B cell (primary cell): ENCODE measurements at regions not wholly inside any gene's neighbourhood (a gene's known extent, or its start where the extent isn't known, plus 50 kb on each side); places are given as distances from the start of the nearest gene placed in this dataset.
"Not testable (repeated sequence)": the region's sequence is repeated elsewhere in the genome, so short reads cannot be mapped to it uniquely, and the experiment has no call there.

Experiments used
- ATAC-seq: fragments of 200-7000 bp; cut with Tn5 transposase; one replicate; pipeline ENCODE4 v1.10.0; 2021; ENCODE audit warnings: low read depth, mild to moderate bottlenecking, moderate number of reproducible peaks, moderate library complexity
- CTCF ChIA-PET: fragments of 350-600 bp; sonication (Branson Sonifier 250); formaldehyde crosslinking; loops from one replicate; lab custom pipeline; 2021; ENCODE audit warnings: antibody characterized with exemption, inconsistent platforms; lab: Charles Lee
- POLR2A ChIA-PET: fragments of 350-600 bp; sonication (Branson Sonifier 250); formaldehyde crosslinking; loops from one replicate; lab custom pipeline; 2021; ENCODE audit warnings: antibody characterized with exemption; lab: Charles Lee
- DNase-seq: peaks from one replicate; pipeline ENCODE4 v3.0.0; 2013
- H2AFZ ChIP-seq: 2 replicates; pipeline ENCODE4 v1.6.1; 2012; ENCODE audit warnings: mild to moderate bottlenecking, low read depth, low read length; ENCODE audit not compliant: insufficient read depth, poor library complexity, severe bottlenecking
- H3K27ac ChIP-seq, 2 donors: 1 replicate in 1 of 2; 2 replicates in 1 of 2; pipeline ENCODE4 v1.5.1; 2012 to 2013; ENCODE audit warnings: low read length in 2 of 2, mild to moderate bottlenecking in 2 of 2, moderate library complexity in 1 of 2
- H3K27me3 ChIP-seq, 4 experiments: fragments of 200-600 bp in 1 of 4; sonication (generic) in 1 of 4; replicated peaks in 1 of 4; 1 replicate in 2 of 4; 2 replicates in 2 of 4; pipeline versions ENCODE4 v1.6.1 to v1.7.0; 2013 to 2016; ENCODE audit warnings: low read length in 3 of 4, mild to moderate bottlenecking in 2 of 4, mixed read lengths in 1 of 4, moderate library complexity in 1 of 4; ENCODE audit not compliant: insufficient read depth in 4 of 4, control insufficient read depth in 3 of 4; ENCODE audit errors: control extremely low read depth in 1 of 4
- H3K36me3 ChIP-seq, 2 experiments: replicated peaks in 1 of 2; 1 replicate in 1 of 2; 2 replicates in 1 of 2; pipeline versions ENCODE4 v1.6.1 to v1.7.1; 2013; ENCODE audit warnings: low read length in 1 of 2; ENCODE audit not compliant: insufficient read depth in 2 of 2, control insufficient read depth in 1 of 2; ENCODE audit errors: control extremely low read depth in 1 of 2, extremely low read depth in 1 of 2
- H3K4me1 ChIP-seq, 2 donors: fragments of 200-600 bp in 1 of 2; sonication (generic) in 1 of 2; 1 replicate in 1 of 2; 2 replicates in 1 of 2; pipeline versions ENCODE4 v1.5.1 to v1.6.1; 2013 to 2017; ENCODE audit warnings: low read length in 2 of 2; ENCODE audit not compliant: control insufficient read depth in 2 of 2, insufficient read depth in 2 of 2
- H3K4me2 ChIP-seq: replicated peaks from 2 replicates; pipeline ENCODE3; 2012; ENCODE audit warnings: mild to moderate bottlenecking, low read depth, low read length; ENCODE audit not compliant: poor library complexity, severe bottlenecking
- H3K4me3 ChIP-seq, 5 experiments: fragments of 200-600 bp in 1 of 5; sonication (generic) in 1 of 5; 1 replicate in 3 of 5; 2 replicates in 2 of 5; pipeline versions ENCODE4 v1.5.1 to v1.7.0; 2011 to 2016; ENCODE audit warnings: low read length in 4 of 5, mild to moderate bottlenecking in 4 of 5, low read depth in 2 of 5, control low read depth in 1 of 5, moderate library complexity in 1 of 5; ENCODE audit not compliant: insufficient read depth in 1 of 5; ENCODE audit errors: control extremely low read depth in 1 of 5, extremely low read depth in 1 of 5
- H3K79me2 ChIP-seq: fragments of 200-600 bp; sonication (generic); one replicate; pipeline ENCODE4 v1.6.0; 2016; ENCODE audit warnings: low read length; ENCODE audit not compliant: control insufficient read depth, insufficient read depth
- H3K9ac ChIP-seq: fragments of 200-600 bp; sonication (generic); 2 replicates; pipeline ENCODE4 v1.6.1; 2017; ENCODE audit warnings: mild to moderate bottlenecking, low read length, moderate library complexity
- H3K9me3 ChIP-seq, 3 donors: one replicate each; pipeline versions ENCODE4 v1.6.1 to v1.7.1; 2013; ENCODE audit warnings: low read length in 2 of 3; ENCODE audit not compliant: control insufficient read depth in 2 of 3, insufficient read depth in 1 of 3; ENCODE audit errors: control extremely low read depth in 1 of 3
- H4K20me1 ChIP-seq: 2 replicates; pipeline ENCODE4 v1.6.0; 2012; ENCODE audit warnings: mild to moderate bottlenecking, low read length; ENCODE audit not compliant: insufficient read depth, control insufficient read depth, poor library complexity, severe bottlenecking
- H3K27ac Mint-ChIP-seq: one replicate; pipeline ENCODE4 v1.8.0; 2021; ENCODE audit warnings: mixed read lengths
- H3K27me3 Mint-ChIP-seq: one replicate; pipeline ENCODE4 v1.8.0; 2021; ENCODE audit warnings: mixed read lengths
- H3K4me1 Mint-ChIP-seq: one replicate; pipeline ENCODE4 v1.8.0; 2021; ENCODE audit warnings: mixed read lengths
- H3K4me3 Mint-ChIP-seq: one replicate; pipeline ENCODE4 v1.8.0; 2021; ENCODE audit warnings: mixed read lengths
- H3K9me3 Mint-ChIP-seq: one replicate; pipeline ENCODE4 v1.8.0; 2022; ENCODE audit warnings: mixed read lengths; ENCODE audit not compliant: insufficient read depth
- EZH2 ChIP-seq: IDR thresholded peaks from 2 replicates; pipeline ENCODE4 v1.6.1; 2012; ENCODE audit warnings: borderline replicate concordance, low read depth, mild to moderate bottlenecking, moderate library complexity, low read length; ENCODE audit not compliant: insufficient read depth, poor library complexity, severe bottlenecking
- WGBS: methylation state at CpG from one replicate; pipeline ENCODE4 v1.1.5; 2013; ENCODE audit warnings: missing lambda C conversion rate; ENCODE audit not compliant: insufficient coverage; 5-methylcytosine and 5-hydroxymethylcytosine counted together
- intact Hi-C: fragments of 100-400 bp; cut with micrococcal nuclease; formaldehyde crosslinking; loops from one replicate; pipeline ENCODE4 v1.10.0; 2022
- TF ChIP-seq, protein P1 (sequence below): fragments of 200-600 bp; IDR thresholded peaks from one replicate; pipeline ENCODE4 v1.8.0; 2022; ENCODE audit warnings: antibody characterized with exemption, mild to moderate bottlenecking

DNA sequence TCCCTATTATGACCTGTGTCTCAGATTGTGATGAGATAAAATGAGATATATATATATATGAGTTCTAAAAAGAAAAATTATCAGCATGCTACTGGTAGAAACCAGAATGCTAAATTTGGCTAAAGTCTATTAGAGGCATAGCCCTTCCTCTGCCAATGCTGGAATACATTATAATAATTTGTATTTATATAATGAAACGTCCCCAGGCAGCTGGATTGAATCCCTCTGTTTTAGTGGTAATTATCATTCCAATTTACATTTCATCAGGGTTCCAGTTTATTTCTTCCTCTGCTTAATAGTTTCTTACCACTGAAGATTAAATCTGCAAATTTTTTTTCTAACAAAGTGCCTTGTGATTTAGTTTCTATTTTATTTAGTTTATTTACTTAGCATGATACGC is 71.8 kb upstream of the ABI1 start:
- no peaks in the 10 kb centered on the region for H3K79me2 ChIP-seq
- Mint-ChIP-seq H3K27ac (no peak overlapping the region), H3K4me1 (peaks cover 3% of the 10 kb centered on the region), H3K9me3 (no peaks in the 10 kb centered on the region), H3K4me3 (no peak overlapping the region), H3K27me3 (peaks cover 5% of the 10 kb centered on the region)
- H3K9me3 ChIP-seq: peaks cover 0 to 3% (median 0%) of the 10 kb centered on the region in 3 donors
- no peak overlapping the region for H3K27ac ChIP-seq
- DNase-seq: no peak
- no peak overlapping the region for H3K4me3 ChIP-seq
- ChIA-PET POLR2A (no interaction called here), CTCF (no interaction called here)
- no peak overlapping the region for H3K4me2 ChIP-seq
- H2AFZ ChIP-seq: no peak overlapping the region
- ATAC-seq: no peak
- no peak overlapping the region for H3K9ac ChIP-seq
- H4K20me1 ChIP-seq: no peaks in the 10 kb centered on the region
- intact Hi-C loops: no loop called here
- H3K4me1 ChIP-seq: peaks cover 4 to 7% of the 10 kb centered on the region in 2 donors
- TF ChIP-seq, protein P1, sequence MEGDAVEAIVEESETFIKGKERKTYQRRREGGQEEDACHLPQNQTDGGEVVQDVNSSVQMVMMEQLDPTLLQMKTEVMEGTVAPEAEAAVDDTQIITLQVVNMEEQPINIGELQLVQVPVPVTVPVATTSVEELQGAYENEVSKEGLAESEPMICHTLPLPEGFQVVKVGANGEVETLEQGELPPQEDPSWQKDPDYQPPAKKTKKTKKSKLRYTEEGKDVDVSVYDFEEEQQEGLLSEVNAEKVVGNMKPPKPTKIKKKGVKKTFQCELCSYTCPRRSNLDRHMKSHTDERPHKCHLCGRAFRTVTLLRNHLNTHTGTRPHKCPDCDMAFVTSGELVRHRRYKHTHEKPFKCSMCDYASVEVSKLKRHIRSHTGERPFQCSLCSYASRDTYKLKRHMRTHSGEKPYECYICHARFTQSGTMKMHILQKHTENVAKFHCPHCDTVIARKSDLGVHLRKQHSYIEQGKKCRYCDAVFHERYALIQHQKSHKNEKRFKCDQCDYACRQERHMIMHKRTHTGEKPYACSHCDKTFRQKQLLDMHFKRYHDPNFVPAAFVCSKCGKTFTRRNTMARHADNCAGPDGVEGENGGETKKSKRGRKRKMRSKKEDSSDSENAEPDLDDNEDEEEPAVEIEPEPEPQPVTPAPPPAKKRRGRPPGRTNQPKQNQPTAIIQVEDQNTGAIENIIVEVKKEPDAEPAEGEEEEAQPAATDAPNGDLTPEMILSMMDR: no peak
- TF ChIP-seq EZH2: no peak
- WGBS: no CpG with 5 or more reads among the region's 2 CpGs
- no peaks in the 10 kb centered on the region for H3K36me3 ChIP-seq
- peaks cover 0 to 6% (median 1%) of the 10 kb centered on the region in 4 experiments for H3K27me3 ChIP-seq

DNA sequence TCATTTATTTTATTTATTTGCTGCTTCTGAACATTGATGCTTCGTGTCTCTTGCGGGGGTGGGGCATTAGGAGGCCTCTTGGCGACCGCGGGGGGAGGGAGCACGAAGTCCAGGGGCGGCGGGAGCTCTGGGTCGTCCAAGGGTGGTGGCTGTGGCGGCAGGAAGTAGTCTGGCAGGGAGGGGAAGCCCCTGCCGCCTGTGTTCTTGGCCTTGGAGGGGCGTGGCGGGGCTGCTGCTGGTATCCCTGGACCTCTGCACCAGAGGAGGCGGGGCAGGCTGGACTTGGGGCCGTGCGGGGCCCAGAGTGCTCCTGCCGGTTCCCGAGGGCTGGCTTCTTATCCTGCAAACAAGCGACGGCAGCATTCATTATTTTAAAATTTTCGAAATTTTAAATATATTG is 70.5 kb upstream of the ABI1 start:
- WGBS: 4% methylated on average over 9 of the region's 21 CpGs
- intact Hi-C loops: no loop called here
- DNase-seq (peak; percentile 15), ATAC-seq (peak; percentile 54)
- TF ChIP-seq, protein P1: no peak
- TF ChIP-seq EZH2: no peak
- peak overlapping the region; percentile 33 for H2AFZ ChIP-seq
- Mint-ChIP-seq H3K4me3 (peak overlapping the region; percentile 34), H3K27me3 (peaks cover 9% of the 10 kb centered on the region), H3K4me1 (peaks cover 3% of the 10 kb centered on the region), H3K9me3 (peaks cover 2% of the 10 kb centered on the region), H3K27ac (no peak overlapping the region)
- no peaks in the 10 kb centered on the region for H4K20me1 ChIP-seq
- no peak overlapping the region for H3K9ac ChIP-seq
- H3K4me2 ChIP-seq: peak overlapping the region; percentile 59
- no peak overlapping the region for H3K4me3 ChIP-seq
- ChIA-PET CTCF (interaction anchor here (1.0 kb wide), 1 partner anchor 50 kb away, joined by 3 read pairs; no protein-coding TSS in a partner anchor), POLR2A (no interaction called here)
- no peaks in the 10 kb centered on the region for H3K79me2 ChIP-seq
- H3K27ac ChIP-seq: no peak overlapping the region
- peaks cover 4 to 7% of the 10 kb centered on the region in 2 donors for H3K4me1 ChIP-seq
- peaks cover 0 to 3% (median 0%) of the 10 kb centered on the region in 3 donors for H3K9me3 ChIP-seq
- H3K36me3 ChIP-seq: no peaks in the 10 kb centered on the region
- H3K27me3 ChIP-seq: peaks cover 0 to 6% (median 1%) of the 10 kb centered on the region in 4 experiments

DNA sequence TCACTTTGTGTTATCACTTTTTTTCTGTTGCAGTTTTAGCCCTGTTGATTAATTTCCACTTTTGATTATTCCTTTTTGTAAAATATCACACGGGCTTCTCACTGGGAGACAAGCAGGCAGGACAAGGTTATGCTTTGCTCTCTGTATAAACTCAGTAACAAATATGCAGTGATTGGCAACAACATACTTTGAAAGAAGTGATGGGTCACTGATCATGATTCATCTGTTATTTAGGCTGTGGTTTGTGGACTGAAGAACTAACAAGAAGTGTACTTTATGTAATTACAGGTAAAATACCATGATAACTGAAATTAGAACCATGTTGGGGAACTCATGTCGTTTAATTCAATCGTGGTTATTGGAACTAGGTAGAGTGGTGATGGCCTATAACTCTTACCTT is 62.1 kb upstream of the ABI1 start:
- ATAC-seq, POLR2A ChIA-PET, H3K4me3 Mint-ChIP-seq, H3K4me2 ChIP-seq, H3K79me2 ChIP-seq, H3K4me1 ChIP-seq, CTCF ChIA-PET, H3K4me1 Mint-ChIP-seq, H3K36me3 ChIP-seq, DNase-seq, H3K9ac ChIP-seq, H3K27ac Mint-ChIP-seq, intact Hi-C loops, H3K4me3 ChIP-seq, H4K20me1 ChIP-seq, H3K9me3 Mint-ChIP-seq, H2AFZ ChIP-seq, H3K27ac ChIP-seq, H3K27me3 ChIP-seq, H3K9me3 ChIP-seq: not testable (repeated sequence)
- H3K27me3 Mint-ChIP-seq: peaks cover 27% of the 10 kb centered on the region
- WGBS: no CpG with 5 or more reads among the region's 3 CpGs
